ENCODE measurements at regions not wholly inside any gene's neighbourhood (a gene's known extent, or its start where the extent isn't known, plus 50 kb on each side); places are given as distances from the start of the nearest gene placed in this dataset.

DNA sequence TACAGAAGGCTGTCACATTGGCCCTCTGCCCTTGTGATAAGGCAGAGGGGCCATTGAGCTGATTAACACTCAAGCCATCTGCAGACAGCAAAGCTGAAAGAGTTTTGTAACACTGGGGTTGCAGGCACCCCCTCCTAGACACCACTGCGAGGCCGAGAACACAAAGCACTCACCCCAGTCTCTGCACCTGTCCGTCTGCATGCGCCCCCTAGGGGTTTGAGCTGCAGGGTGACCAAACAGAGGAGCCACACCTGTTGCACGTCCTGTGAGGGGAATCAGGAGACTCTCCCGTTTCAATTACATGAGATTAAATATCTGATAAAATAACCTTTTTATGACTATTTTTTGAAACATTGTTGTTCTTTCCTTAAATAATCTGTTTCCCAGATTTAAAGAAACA, 1180.4 kb downstream of the CDH9 start:
- H3K4me3 ChIP-seq (replicated peaks in 1 of 3; ENCODE audit: insufficient read depth in 1 of 3, low read depth in 1 of 3, low read length in 3 of 3), result no peak overlapping the region
- dilution Hi-C loops (cut with MboI; ENCODE audit: extremely low pct_ligation_motif_present, low sequenced_read_pairs) (no loop called here), intact Hi-C loops (cut with micrococcal nuclease) (no loop called here)
- BruUV-seq (replicated peaks), result no TSS peak
- H4K20me1 ChIP-seq (replicated peaks; ENCODE audit: control insufficient read depth, extremely low read depth, insufficient read depth, low read length), result no peaks in the 10 kb centered on the region
- no peaks in the 10 kb centered on the region for H3K9me1 ChIP-seq (replicated peaks; ENCODE audit: control insufficient read depth, extremely low read depth, insufficient read depth, low read length)
- H3K9me3 ChIP-seq (replicated peaks; ENCODE audit: control insufficient read depth, insufficient read depth, low read length), result peaks cover 4% of the 10 kb centered on the region
- no peak overlapping the region for H3K9ac ChIP-seq (replicated peaks; ENCODE audit: extremely low read depth, insufficient read depth, low read length)
- TF ChIP-seq, protein P1, sequence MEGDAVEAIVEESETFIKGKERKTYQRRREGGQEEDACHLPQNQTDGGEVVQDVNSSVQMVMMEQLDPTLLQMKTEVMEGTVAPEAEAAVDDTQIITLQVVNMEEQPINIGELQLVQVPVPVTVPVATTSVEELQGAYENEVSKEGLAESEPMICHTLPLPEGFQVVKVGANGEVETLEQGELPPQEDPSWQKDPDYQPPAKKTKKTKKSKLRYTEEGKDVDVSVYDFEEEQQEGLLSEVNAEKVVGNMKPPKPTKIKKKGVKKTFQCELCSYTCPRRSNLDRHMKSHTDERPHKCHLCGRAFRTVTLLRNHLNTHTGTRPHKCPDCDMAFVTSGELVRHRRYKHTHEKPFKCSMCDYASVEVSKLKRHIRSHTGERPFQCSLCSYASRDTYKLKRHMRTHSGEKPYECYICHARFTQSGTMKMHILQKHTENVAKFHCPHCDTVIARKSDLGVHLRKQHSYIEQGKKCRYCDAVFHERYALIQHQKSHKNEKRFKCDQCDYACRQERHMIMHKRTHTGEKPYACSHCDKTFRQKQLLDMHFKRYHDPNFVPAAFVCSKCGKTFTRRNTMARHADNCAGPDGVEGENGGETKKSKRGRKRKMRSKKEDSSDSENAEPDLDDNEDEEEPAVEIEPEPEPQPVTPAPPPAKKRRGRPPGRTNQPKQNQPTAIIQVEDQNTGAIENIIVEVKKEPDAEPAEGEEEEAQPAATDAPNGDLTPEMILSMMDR (IDR thresholded peaks at IDR 0.05; ENCODE audit: extremely low read depth in 1 of 2, insufficient read depth in 1 of 2, low read depth in 1 of 2, low read length in 2 of 2), result no peak
- no peak for TF ChIP-seq JUN (IDR thresholded peaks at IDR 0.05; ENCODE audit: borderline replicate concordance, insufficient read depth, insufficient read length, low read depth)
- TF ChIP-seq EZH2 (IDR thresholded peaks at IDR 0.05; ENCODE audit: borderline replicate concordance, low read depth, low read length, severe bottlenecking), result no peak
- no peak for TF ChIP-seq FOS (IDR thresholded peaks at IDR 0.05; ENCODE audit: borderline replicate concordance, insufficient read depth, low read length)
- TF ChIP-seq POLR2AphosphoS5 (IDR thresholded peaks at IDR 0.05; ENCODE audit: insufficient read depth, low read depth, low read length), result no peak
- TF ChIP-seq, protein P2, sequence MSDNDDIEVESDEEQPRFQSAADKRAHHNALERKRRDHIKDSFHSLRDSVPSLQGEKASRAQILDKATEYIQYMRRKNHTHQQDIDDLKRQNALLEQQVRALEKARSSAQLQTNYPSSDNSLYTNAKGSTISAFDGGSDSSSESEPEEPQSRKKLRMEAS (IDR thresholded peaks at IDR 0.05; ENCODE audit: insufficient read depth, insufficient read length), result no peak
- H3K4me2 ChIP-seq (ENCODE audit: insufficient read depth, low read length), result no peak overlapping the region
- no peak for FAIRE-seq
- H3K4me1 ChIP-seq (ENCODE audit: control insufficient read depth, extremely low read depth, insufficient read depth, low read length), result no peaks in the 10 kb centered on the region
- H3K36me3 ChIP-seq (ENCODE audit: control insufficient read depth in 2 of 2, extremely low read depth in 1 of 2, insufficient read depth in 2 of 2, low read length in 2 of 2), result no peaks in the 10 kb centered on the region
- no peaks in the 10 kb centered on the region for H3K79me2 ChIP-seq (ENCODE audit: control insufficient read depth, insufficient read depth, low read length)
- ChIA-PET POLR2A (no interaction called here), CTCF (no interaction called here)
- DNase-seq (ENCODE audit: low read depth, low spot score), result no peak
- H3K27ac ChIP-seq (ENCODE audit: insufficient read depth, low read depth, low read length), result no peak overlapping the region
- no peaks in the 10 kb centered on the region for H3K27me3 ChIP-seq (ENCODE audit: control insufficient read depth in 2 of 2, insufficient read depth in 2 of 2, low read length in 2 of 2)
- H2AFZ ChIP-seq (ENCODE audit: low read depth, low read length), result no peak overlapping the region

DNA sequence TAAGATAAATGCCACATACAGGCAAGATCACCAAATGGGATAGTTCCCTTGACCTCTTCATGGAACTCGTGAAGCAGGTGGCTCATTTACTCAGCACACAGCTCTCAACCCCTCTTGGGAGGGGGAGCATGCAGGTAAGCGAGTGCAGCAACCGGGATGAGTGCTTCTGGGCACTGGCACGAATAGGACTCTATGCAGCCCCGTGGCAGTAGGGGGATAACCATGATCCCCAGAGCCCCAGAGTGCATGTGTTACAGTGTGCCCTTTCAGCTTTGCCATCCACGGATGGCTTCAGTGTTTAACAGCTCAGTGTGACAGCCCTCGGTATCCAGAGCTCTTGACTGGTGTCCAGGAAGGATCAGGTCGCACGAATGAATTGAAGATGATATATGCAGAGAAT, 1187.1 kb downstream of the CDH9 start:
- no peak overlapping the region for H3K9ac ChIP-seq (replicated peaks; ENCODE audit: extremely low read depth, insufficient read depth, low read length)
- no peak overlapping the region for H3K27ac ChIP-seq (ENCODE audit: insufficient read depth, low read depth, low read length)
- no peaks in the 10 kb centered on the region for H3K4me1 ChIP-seq (ENCODE audit: control insufficient read depth, extremely low read depth, insufficient read depth, low read length)
- H3K27me3 ChIP-seq (ENCODE audit: control insufficient read depth in 2 of 2, insufficient read depth in 2 of 2, low read length in 2 of 2), result no peaks in the 10 kb centered on the region
- FAIRE-seq (no peak), DNase-seq (ENCODE audit: low read depth, low spot score) (no peak)
- no peaks in the 10 kb centered on the region for H3K36me3 ChIP-seq (ENCODE audit: control insufficient read depth in 2 of 2, extremely low read depth in 1 of 2, insufficient read depth in 2 of 2, low read length in 2 of 2)
- no peak overlapping the region for H3K4me2 ChIP-seq (ENCODE audit: insufficient read depth, low read length)
- no peaks in the 10 kb centered on the region for H3K9me1 ChIP-seq (replicated peaks; ENCODE audit: control insufficient read depth, extremely low read depth, insufficient read depth, low read length)
- no TSS peak for BruUV-seq (replicated peaks)
- dilution Hi-C loops (cut with MboI; ENCODE audit: extremely low pct_ligation_motif_present, low sequenced_read_pairs), result no loop called here
- peaks cover 2% of the 10 kb centered on the region for H3K9me3 ChIP-seq (replicated peaks; ENCODE audit: control insufficient read depth, insufficient read depth, low read length)
- CTCF ChIA-PET, result no interaction called here
- no peak for TF ChIP-seq MYC (IDR thresholded peaks at IDR 0.05; ENCODE audit: low read depth, low read length)
- no peak for TF ChIP-seq EZH2 (IDR thresholded peaks at IDR 0.05; ENCODE audit: borderline replicate concordance, low read depth, low read length, severe bottlenecking)
- no peak for TF ChIP-seq JUN (IDR thresholded peaks at IDR 0.05; ENCODE audit: borderline replicate concordance, insufficient read depth, insufficient read length, low read depth)
- TF ChIP-seq, protein P2 (IDR thresholded peaks at IDR 0.05; ENCODE audit: insufficient read depth, insufficient read length), result no peak
- TF ChIP-seq, protein P1 (IDR thresholded peaks at IDR 0.05; ENCODE audit: extremely low read depth in 1 of 2, insufficient read depth in 1 of 2, low read depth in 1 of 2, low read length in 2 of 2), result no peak
- no peak for TF ChIP-seq FOS (IDR thresholded peaks at IDR 0.05; ENCODE audit: borderline replicate concordance, insufficient read depth, low read length)
- TF ChIP-seq GATA2 (IDR thresholded peaks at IDR 0.05; ENCODE audit: insufficient read depth, insufficient read length, low read depth, low read length), result no peak
- no peak for TF ChIP-seq POLR2AphosphoS5 (IDR thresholded peaks at IDR 0.05; ENCODE audit: insufficient read depth, low read depth, low read length)
- TF ChIP-seq POLR2A (IDR thresholded peaks at IDR 0.05; ENCODE audit: low read depth, low read length), result no peak
- no peak overlapping the region for H3K4me3 ChIP-seq (replicated peaks in 1 of 3; ENCODE audit: insufficient read depth in 1 of 3, low read depth in 1 of 3, low read length in 3 of 3)
- H3K79me2 ChIP-seq (ENCODE audit: control insufficient read depth, insufficient read depth, low read length), result no peaks in the 10 kb centered on the region
- POLR2A ChIA-PET, result no interaction called here
- intact Hi-C loops (cut with micrococcal nuclease), result no loop called here
- H4K20me1 ChIP-seq (replicated peaks; ENCODE audit: control insufficient read depth, extremely low read depth, insufficient read depth, low read length), result no peaks in the 10 kb centered on the region
- no peak overlapping the region for H2AFZ ChIP-seq (ENCODE audit: low read depth, low read length)
